Loucy (cell line): ENCODE measurements at regions not wholly inside any gene's neighbourhood (a gene's known extent, or its start where the extent isn't known, plus 50 kb on each side); places are given as distances from the start of the nearest gene placed in this dataset.

Experiments
- H2AFZ ChIP-seq: fragments of 200-600 bp; sonication (generic); 2 replicates; pipeline ENCODE4 v1.6.0; 2016; ENCODE audit warnings: antibody characterized with exemption, mild to moderate bottlenecking, low read length, moderate library complexity
- H3F3A ChIP-seq: fragments of 200-600 bp; 2 replicates; pipeline ENCODE4 v1.6.0; 2016; ENCODE audit warnings: antibody characterized with exemption, low read depth, mild to moderate bottlenecking
- H3K27me3 ChIP-seq: fragments of 200-600 bp; sonication (generic); 2 replicates; pipeline ENCODE4 v1.6.1; 2014; ENCODE audit warnings: low read length, mild to moderate bottlenecking; ENCODE audit not compliant: insufficient read depth, poor library complexity, severe bottlenecking
- H3K36me3 ChIP-seq: fragments of 200-600 bp; sonication (generic); 2 replicates; pipeline ENCODE4 v1.6.1; 2016; ENCODE audit warnings: low read length; ENCODE audit not compliant: insufficient read depth
- H3K4me1 ChIP-seq: fragments of 200-600 bp; sonication (generic); 2 replicates; pipeline ENCODE4 v1.5.1; 2014; ENCODE audit warnings: low read length, mild to moderate bottlenecking; ENCODE audit not compliant: insufficient read depth, poor library complexity, severe bottlenecking
- H3K4me2 ChIP-seq: fragments of 200-600 bp; sonication (generic); 2 replicates; pipeline ENCODE4 v1.6.0; 2014; ENCODE audit warnings: antibody characterized with exemption, low read length, low read depth, mild to moderate bottlenecking; ENCODE audit not compliant: poor library complexity, severe bottlenecking
- H3K4me3 ChIP-seq: fragments of 200-600 bp; sonication (generic); 2 replicates; pipeline ENCODE4 v1.5.1; 2014; ENCODE audit warnings: low read length, mild to moderate bottlenecking, mixed read lengths; ENCODE audit not compliant: poor library complexity, severe bottlenecking
- H3K79me2 ChIP-seq: fragments of 200-600 bp; sonication (generic); 2 replicates; pipeline ENCODE4 v1.6.1; 2014; ENCODE audit warnings: low read length; ENCODE audit not compliant: insufficient read depth
- H3K9ac ChIP-seq: fragments of 200-600 bp; sonication (generic); 2 replicates; pipeline ENCODE4 v1.6.0; 2014; ENCODE audit warnings: mild to moderate bottlenecking, low read depth, low read length, moderate library complexity; ENCODE audit not compliant: poor library complexity, severe bottlenecking
- H3K9me2 ChIP-seq: fragments of 200-600 bp; sonication (generic); replicated peaks from 2 replicates; pipeline ENCODE4 v1.6.1; 2016; ENCODE audit warnings: low read depth, low read length, mixed read lengths
- H3K9me3 ChIP-seq: fragments of 200-600 bp; sonication (generic); 2 replicates; pipeline ENCODE4 v1.6.1; 2014; ENCODE audit warnings: mild to moderate bottlenecking, antibody characterized with exemption, low read length, low read depth; ENCODE audit not compliant: insufficient read depth
- H4K20me1 ChIP-seq: fragments of 200-600 bp; sonication (generic); 2 replicates; pipeline ENCODE4 v1.6.0; 2014; ENCODE audit warnings: antibody characterized with exemption, low read length, mild to moderate bottlenecking; ENCODE audit not compliant: insufficient read depth, poor library complexity, severe bottlenecking
- EZH2phosphoT487 ChIP-seq: fragments of 200-600 bp; IDR thresholded peaks from 2 replicates; pipeline ENCODE4 v1.6.1; 2018; ENCODE audit warnings: antibody characterized with exemption, mild to moderate bottlenecking, moderate library complexity, borderline replicate concordance
- TF ChIP-seq, protein P1 (sequence below): fragments of 200-600 bp; sonication (generic); conservative IDR thresholded peaks from 2 replicates; pipeline ENCODE4 v1.5.1; 2014; ENCODE audit warnings: mild to moderate bottlenecking, antibody characterized with exemption, low read length

DNA sequence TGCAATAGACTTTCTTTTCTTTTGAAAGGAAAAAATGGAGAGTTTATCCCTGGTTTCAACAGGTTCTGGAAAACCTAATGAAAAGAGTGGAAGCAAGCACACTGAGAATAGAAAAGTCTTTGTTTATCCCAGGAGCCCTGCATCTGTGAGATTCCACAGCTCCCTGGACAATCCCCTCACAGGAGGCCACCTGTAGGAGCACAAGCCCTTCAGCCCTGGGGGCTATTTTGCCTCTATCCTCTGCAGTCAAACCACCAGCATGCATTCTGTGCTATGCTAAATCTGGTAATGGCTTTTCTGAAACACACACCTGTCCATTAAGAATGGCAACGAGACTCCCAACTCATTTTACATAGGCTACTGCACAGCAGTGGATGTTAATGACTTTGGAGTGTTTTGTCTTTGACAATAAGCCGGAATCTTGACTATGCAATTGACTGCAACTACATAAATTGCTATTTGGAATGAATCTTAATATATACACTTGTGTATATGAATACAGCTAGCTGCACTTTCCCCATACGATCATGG lies 369.4 kb downstream of the NR2F2 start:
- Histone ChIP-seq H3F3A (no peaks in the 10 kb centered on the region), H3K9me2 (no peaks in the 10 kb centered on the region), H3K9ac (no peak overlapping the region), H3K36me3 (no peaks in the 10 kb centered on the region), H3K4me2 (no peak overlapping the region), H3K79me2 (no peaks in the 10 kb centered on the region), H4K20me1 (no peaks in the 10 kb centered on the region), H3K4me3 (no peak overlapping the region), H2AFZ (no peak overlapping the region), H3K9me3 (no peaks in the 10 kb centered on the region), H3K27me3 (no peaks in the 10 kb centered on the region), H3K4me1 (no peaks in the 10 kb centered on the region)
- TF ChIP-seq, protein P1, sequence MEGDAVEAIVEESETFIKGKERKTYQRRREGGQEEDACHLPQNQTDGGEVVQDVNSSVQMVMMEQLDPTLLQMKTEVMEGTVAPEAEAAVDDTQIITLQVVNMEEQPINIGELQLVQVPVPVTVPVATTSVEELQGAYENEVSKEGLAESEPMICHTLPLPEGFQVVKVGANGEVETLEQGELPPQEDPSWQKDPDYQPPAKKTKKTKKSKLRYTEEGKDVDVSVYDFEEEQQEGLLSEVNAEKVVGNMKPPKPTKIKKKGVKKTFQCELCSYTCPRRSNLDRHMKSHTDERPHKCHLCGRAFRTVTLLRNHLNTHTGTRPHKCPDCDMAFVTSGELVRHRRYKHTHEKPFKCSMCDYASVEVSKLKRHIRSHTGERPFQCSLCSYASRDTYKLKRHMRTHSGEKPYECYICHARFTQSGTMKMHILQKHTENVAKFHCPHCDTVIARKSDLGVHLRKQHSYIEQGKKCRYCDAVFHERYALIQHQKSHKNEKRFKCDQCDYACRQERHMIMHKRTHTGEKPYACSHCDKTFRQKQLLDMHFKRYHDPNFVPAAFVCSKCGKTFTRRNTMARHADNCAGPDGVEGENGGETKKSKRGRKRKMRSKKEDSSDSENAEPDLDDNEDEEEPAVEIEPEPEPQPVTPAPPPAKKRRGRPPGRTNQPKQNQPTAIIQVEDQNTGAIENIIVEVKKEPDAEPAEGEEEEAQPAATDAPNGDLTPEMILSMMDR = no peak
- no peak for TF ChIP-seq EZH2phosphoT487

DNA sequence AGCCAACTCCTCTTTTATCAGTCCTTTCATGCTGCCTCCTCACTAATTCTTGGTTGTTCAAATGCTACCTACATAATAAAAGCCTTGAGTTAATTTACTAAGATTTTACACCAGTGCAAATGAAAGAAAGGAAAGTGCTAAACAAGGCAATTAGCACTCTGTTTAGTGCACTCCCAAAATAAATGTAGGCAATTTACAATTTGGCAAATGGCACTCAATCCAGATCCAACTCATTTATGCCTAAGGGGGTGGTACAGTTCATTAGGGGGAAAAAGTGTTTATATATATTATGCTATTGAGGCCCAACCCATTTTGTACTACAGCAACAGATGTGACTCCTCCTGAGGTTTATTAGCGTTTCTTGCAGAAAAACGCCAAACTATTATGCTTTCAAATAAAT lies 370.1 kb downstream of the NR2F2 start:
- Histone ChIP-seq H3K9ac (no peak overlapping the region), H2AFZ (no peak overlapping the region), H3K9me2 (no peaks in the 10 kb centered on the region), H3K27me3 (no peaks in the 10 kb centered on the region), H3K9me3 (no peaks in the 10 kb centered on the region), H3K4me1 (no peaks in the 10 kb centered on the region), H3K36me3 (no peaks in the 10 kb centered on the region), H3K4me2 (no peak overlapping the region), H3K79me2 (no peaks in the 10 kb centered on the region), H4K20me1 (no peaks in the 10 kb centered on the region), H3F3A (no peaks in the 10 kb centered on the region), H3K4me3 (no peak overlapping the region)
- no peak for TF ChIP-seq EZH2phosphoT487
- TF ChIP-seq, protein P1 = no peak

DNA sequence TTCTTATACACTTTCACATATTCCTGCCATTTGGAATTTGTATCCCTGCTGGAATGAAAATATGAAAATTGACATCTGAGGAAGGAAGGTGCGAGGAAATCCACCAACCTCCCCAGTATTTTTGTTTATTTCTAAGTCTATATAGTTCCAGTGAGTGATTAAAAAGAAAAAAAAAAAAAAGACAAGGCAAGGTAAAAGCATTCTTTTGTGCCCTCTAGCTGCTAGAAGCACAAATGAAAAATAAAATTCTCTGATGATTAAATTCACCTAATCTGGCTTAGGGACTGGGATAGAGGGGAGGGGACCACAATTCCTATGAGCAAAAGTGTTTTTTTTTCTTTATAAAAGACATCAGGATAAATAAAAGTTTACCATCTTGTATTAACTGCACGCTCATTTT lies 370.9 kb downstream of the NR2F2 start:
- Histone ChIP-seq H3K36me3 (no peaks in the 10 kb centered on the region), H3F3A (no peaks in the 10 kb centered on the region), H3K9me2 (no peaks in the 10 kb centered on the region), H3K79me2 (no peaks in the 10 kb centered on the region), H3K4me1 (no peaks in the 10 kb centered on the region), H3K9ac (no peak overlapping the region), H3K4me2 (no peak overlapping the region), H3K9me3 (no peaks in the 10 kb centered on the region), H3K4me3 (no peak overlapping the region), H4K20me1 (no peaks in the 10 kb centered on the region), H3K27me3 (no peaks in the 10 kb centered on the region), H2AFZ (no peak overlapping the region)
- TF ChIP-seq, protein P1 = peak; percentile 30; the same call in 1 of the 2 replicates
- no peak for TF ChIP-seq EZH2phosphoT487
